ENCODE measurements at regions not wholly inside any gene's neighbourhood (a gene's known extent, or its start where the extent isn't known, plus 50 kb on each side); places are given as distances from the start of the nearest gene placed in this dataset.

DNA sequence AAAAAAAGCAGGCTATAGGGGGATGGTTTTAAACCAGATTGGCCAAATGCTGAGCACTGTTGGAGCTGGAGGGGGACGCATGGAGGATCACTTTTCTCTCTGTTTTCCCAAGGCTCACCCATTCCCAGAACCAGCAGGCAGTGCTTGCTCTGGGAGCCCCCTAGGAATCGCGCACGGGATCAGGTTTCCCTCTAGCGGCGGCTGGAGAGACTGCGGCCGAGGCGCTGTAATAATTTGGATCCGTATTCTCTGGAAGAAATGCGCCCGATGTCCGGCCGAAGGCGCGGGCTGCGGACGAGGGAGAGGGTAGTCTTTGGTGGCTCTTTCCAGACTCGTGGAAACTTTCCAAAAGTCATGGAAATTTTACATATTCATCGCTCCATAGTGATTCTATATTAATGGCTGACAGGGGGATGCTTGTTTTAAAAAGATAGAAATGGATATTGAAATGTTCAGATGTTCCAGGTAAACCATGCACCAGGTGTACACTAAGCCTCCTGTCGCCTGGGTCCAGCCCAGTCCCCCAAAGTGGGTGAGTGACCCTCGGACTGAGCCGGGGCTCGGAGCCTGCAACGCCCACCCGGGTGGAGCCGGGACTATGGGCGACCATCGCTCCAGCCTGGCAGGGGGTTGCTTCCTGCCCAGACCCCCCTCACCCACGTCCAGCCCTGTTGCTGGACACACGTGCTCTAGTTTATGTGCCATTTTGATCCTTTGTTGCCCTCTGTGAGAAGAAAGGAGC, 78.7 kb upstream of the PHACTR3 start (continued):
- no peak for TF ChIP-seq SAFB2 (IDR thresholded peaks at IDR 0.05; ENCODE audit: borderline replicate concordance, low read depth, low read length, severe bottlenecking)
- TF ChIP-seq, protein P1, sequence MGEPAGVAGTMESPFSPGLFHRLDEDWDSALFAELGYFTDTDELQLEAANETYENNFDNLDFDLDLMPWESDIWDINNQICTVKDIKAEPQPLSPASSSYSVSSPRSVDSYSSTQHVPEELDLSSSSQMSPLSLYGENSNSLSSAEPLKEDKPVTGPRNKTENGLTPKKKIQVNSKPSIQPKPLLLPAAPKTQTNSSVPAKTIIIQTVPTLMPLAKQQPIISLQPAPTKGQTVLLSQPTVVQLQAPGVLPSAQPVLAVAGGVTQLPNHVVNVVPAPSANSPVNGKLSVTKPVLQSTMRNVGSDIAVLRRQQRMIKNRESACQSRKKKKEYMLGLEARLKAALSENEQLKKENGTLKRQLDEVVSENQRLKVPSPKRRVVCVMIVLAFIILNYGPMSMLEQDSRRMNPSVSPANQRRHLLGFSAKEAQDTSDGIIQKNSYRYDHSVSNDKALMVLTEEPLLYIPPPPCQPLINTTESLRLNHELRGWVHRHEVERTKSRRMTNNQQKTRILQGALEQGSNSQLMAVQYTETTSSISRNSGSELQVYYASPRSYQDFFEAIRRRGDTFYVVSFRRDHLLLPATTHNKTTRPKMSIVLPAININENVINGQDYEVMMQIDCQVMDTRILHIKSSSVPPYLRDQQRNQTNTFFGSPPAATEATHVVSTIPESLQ (CRISPR knock-in tag; IDR thresholded peaks at IDR 0.05) = no peak
- no peak for TF ChIP-seq SETDB1 (IDR thresholded peaks at IDR 0.05; ENCODE audit: low read length)

- Histone ChIP-seq H3K79me2 (ENCODE audit: control insufficient read depth, insufficient read depth, low read length) (no peaks in the 10 kb centered on the region), H3K27ac (ENCODE audit: extremely low read depth, low read depth, low read length) (no peak overlapping the region), H3K4me2 (ENCODE audit: insufficient read depth, low read length) (no peak overlapping the region), H3K36me3 (ENCODE audit: control insufficient read depth, insufficient read depth, low read length) (no peaks in the 10 kb centered on the region), H3K4me3 (no peak overlapping the region), H4K20me1 (replicated peaks; ENCODE audit: control insufficient read depth, insufficient read depth, low read length) (peaks cover 4% of the 10 kb centered on the region; the same call in 1 of the 2 replicates), H2AFZ (ENCODE audit: low read depth, low read length) (no peak overlapping the region), H3K9me3 (replicated peaks; ENCODE audit: control insufficient read depth, insufficient read depth, low read depth, low read length) (no peaks in the 10 kb centered on the region), H3K9me1 (ENCODE audit: control insufficient read depth, insufficient read depth, low read length) (no peaks in the 10 kb centered on the region), H3K9ac (ENCODE audit: insufficient read depth in 1 of 2, low read depth in 2 of 2, low read length in 2 of 2) (no peak overlapping the region), H3K27me3 (ENCODE audit: control insufficient read depth in 2 of 2, insufficient read depth in 2 of 2, low read length in 2 of 2) (peaks cover 0 to 5% of the 10 kb centered on the region in 2 experiments; a peak in 2 of 5 replicates), H3K4me1 (replicated peaks in 1 of 2; ENCODE audit: control insufficient read depth in 2 of 2, insufficient read depth in 2 of 2, low read length in 2 of 2) (peaks cover 0 to 7% of the 10 kb centered on the region in 2 experiments; a peak in 1 of 5 replicates)
- WGBS (ENCODE audit: insufficient coverage, low coverage, missing lambda C conversion rate) = 3% methylated on average over 18 of the region's 18 CpGs
- ATAC-seq = peak; percentile 51; the same call in 2 of the 3 replicates
- in situ Hi-C loops (cut with MboI) (no loop called here), intact Hi-C loops (cut with micrococcal nuclease) (no loop called here)
- peak in 1 of 4 experiments; percentile 21 for DNase-seq (ENCODE audit: extremely low read depth in 1 of 4, low spot score in 3 of 4)
- ChIA-PET POLR2A (interaction anchor here (0.6 to 1.4 kb wide), 2 partner anchors 13 to 51 kb away, joined by 3 to 4 read pairs; no protein-coding TSS in a partner anchor), CTCF (ENCODE audit: low intra/inter-chr PET ratio) (interaction anchor here (2.5 kb wide), 1 partner anchor 11 kb away, joined by 12 read pairs; no protein-coding TSS in a partner anchor)
- FAIRE-seq = no peak
- no TSS peak for BruUV-seq (replicated peaks)
- TF ChIP-seq, protein P2, sequence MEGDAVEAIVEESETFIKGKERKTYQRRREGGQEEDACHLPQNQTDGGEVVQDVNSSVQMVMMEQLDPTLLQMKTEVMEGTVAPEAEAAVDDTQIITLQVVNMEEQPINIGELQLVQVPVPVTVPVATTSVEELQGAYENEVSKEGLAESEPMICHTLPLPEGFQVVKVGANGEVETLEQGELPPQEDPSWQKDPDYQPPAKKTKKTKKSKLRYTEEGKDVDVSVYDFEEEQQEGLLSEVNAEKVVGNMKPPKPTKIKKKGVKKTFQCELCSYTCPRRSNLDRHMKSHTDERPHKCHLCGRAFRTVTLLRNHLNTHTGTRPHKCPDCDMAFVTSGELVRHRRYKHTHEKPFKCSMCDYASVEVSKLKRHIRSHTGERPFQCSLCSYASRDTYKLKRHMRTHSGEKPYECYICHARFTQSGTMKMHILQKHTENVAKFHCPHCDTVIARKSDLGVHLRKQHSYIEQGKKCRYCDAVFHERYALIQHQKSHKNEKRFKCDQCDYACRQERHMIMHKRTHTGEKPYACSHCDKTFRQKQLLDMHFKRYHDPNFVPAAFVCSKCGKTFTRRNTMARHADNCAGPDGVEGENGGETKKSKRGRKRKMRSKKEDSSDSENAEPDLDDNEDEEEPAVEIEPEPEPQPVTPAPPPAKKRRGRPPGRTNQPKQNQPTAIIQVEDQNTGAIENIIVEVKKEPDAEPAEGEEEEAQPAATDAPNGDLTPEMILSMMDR (IDR thresholded peaks at IDR 0.05 in 2 of 3, conservative IDR thresholded peaks at IDR 0.05 in 1 of 3; ENCODE audit: insufficient read depth in 2 of 3, low read depth in 1 of 3, low read length in 3 of 3) = peak in 1 of 3 experiments; percentile 30; a peak in 2 of 6 replicates
- TF ChIP-seq HNRNPUL1 (IDR thresholded peaks at IDR 0.05; ENCODE audit: low read length) = no peak
Observed at GRCh38 chr20:59526242-59527225, 77.8 kb upstream of the PHACTR3 start.

Measured in K562 (cell line).